ENCODE measurements at regions not wholly inside any gene's neighbourhood (a gene's known extent, or its start where the extent isn't known, plus 50 kb on each side); places are given as distances from the start of the nearest gene placed in this dataset.

- TF ChIP-seq FOXA1 (IDR thresholded peaks at IDR 0.05) (no peak), JUND (IDR thresholded peaks at IDR 0.05) (no peak), CTCF (IDR thresholded peaks at IDR 0.05; ENCODE audit: low read depth, low read length, missing input control) (no peak), HNF4A (conservative IDR thresholded peaks at IDR 0.05) (no peak), RXRA (IDR thresholded peaks at IDR 0.05) (no peak), TAF1 (conservative IDR thresholded peaks at IDR 0.05) (no peak), RAD21 (IDR thresholded peaks at IDR 0.05) (no peak), YY1 (IDR thresholded peaks at IDR 0.05) (no peak), HNF4G (IDR thresholded peaks at IDR 0.05) (no peak), NR2F2 (IDR thresholded peaks at IDR 0.05) (no peak), SP1 (IDR thresholded peaks at IDR 0.05) (no peak)
- TF ChIP-seq, protein P1, sequence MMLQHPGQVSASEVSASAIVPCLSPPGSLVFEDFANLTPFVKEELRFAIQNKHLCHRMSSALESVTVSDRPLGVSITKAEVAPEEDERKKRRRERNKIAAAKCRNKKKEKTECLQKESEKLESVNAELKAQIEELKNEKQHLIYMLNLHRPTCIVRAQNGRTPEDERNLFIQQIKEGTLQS (IDR thresholded peaks at IDR 0.05) = no peak
- Histone ChIP-seq H3K4me1 (ENCODE audit: control insufficient read depth in 4 of 4, insufficient read depth in 4 of 4, low read length in 3 of 4) (no peaks in the 10 kb centered on the region), H3K36me3 (ENCODE audit: control insufficient read depth in 4 of 4, insufficient read depth in 3 of 4, low read depth in 1 of 4, low read length in 3 of 4) (no peaks in the 10 kb centered on the region), H3K9me3 (ENCODE audit: control insufficient read depth in 4 of 4, low read length in 3 of 4) (peaks cover 0 to 2% (median under 1%) of the 10 kb centered on the region in 4 donors), H3K27ac (ENCODE audit: low read depth in 1 of 2, low read length in 2 of 2) (no peak overlapping the region), H3K9ac (ENCODE audit: low read depth in 1 of 2, low read length in 2 of 2) (no peak overlapping the region), H3K4me3 (ENCODE audit: low read depth in 1 of 3, low read length in 3 of 3) (no peak overlapping the region), H3K27me3 (ENCODE audit: control insufficient read depth in 4 of 4, insufficient read depth in 4 of 4, low read length in 3 of 4) (no peaks in the 10 kb centered on the region)
- WGBS = 98% methylated on average over 2 of the region's 2 CpGs
- DNase-seq (ENCODE audit: low spot score) = no peak
Measured at GRCh38 chr2:67724261-67724660, 327.1 kb downstream of the ETAA1 start.

DNA sequence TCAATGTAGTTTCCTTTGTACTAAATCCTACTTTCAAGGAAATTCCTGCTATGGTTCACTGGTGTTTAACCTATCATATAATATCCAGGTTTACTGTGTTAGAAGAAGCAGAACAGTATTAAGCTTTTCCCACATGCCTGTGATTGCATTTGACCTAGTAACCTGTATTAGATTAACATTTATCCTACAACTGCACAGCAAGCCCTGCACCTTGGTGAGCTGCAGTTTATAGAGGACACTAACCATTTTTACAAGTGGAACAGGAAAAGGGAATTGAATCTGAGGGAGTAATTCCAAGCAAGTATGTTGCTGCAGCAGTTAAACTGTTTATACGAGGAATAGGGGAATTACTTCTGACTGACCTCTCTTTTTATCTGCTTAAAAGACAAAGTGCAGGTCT, 328.6 kb downstream of the ETAA1 start:
- 45% methylated on average over 1 of the region's 1 CpG for WGBS
- H3K4me1 ChIP-seq (ENCODE audit: control insufficient read depth in 4 of 4, insufficient read depth in 4 of 4, low read length in 3 of 4) = no peaks in the 10 kb centered on the region
- DNase-seq (ENCODE audit: low spot score) = no peak
- no peak overlapping the region for H3K4me3 ChIP-seq (ENCODE audit: low read depth in 1 of 3, low read length in 3 of 3)
- H3K9ac ChIP-seq (ENCODE audit: low read depth in 1 of 2, low read length in 2 of 2) = no peak overlapping the region
- no peak for TF ChIP-seq HNF4A (conservative IDR thresholded peaks at IDR 0.05)
- TF ChIP-seq FOXA1 (IDR thresholded peaks at IDR 0.05) = no peak
- TF ChIP-seq, protein P1 (IDR thresholded peaks at IDR 0.05) = no peak
- TF ChIP-seq RAD21 (IDR thresholded peaks at IDR 0.05) = no peak
- no peak for TF ChIP-seq REST (IDR thresholded peaks at IDR 0.05)
- no peaks in the 10 kb centered on the region for H3K27me3 ChIP-seq (ENCODE audit: control insufficient read depth in 4 of 4, insufficient read depth in 4 of 4, low read length in 3 of 4)
- H3K36me3 ChIP-seq (ENCODE audit: control insufficient read depth in 4 of 4, insufficient read depth in 3 of 4, low read depth in 1 of 4, low read length in 3 of 4) = no peaks in the 10 kb centered on the region
- H3K27ac ChIP-seq (ENCODE audit: low read depth in 1 of 2, low read length in 2 of 2) = no peak overlapping the region
- H3K9me3 ChIP-seq (ENCODE audit: control insufficient read depth in 4 of 4, low read length in 3 of 4) = peaks cover 0 to 2% (median under 1%) of the 10 kb centered on the region in 4 donors

- WGBS = 77% methylated on average over 4 of the region's 4 CpGs
- no peaks in the 10 kb centered on the region for H3K4me1 ChIP-seq (ENCODE audit: control insufficient read depth in 4 of 4, insufficient read depth in 4 of 4, low read length in 3 of 4)
- TF ChIP-seq JUND (IDR thresholded peaks at IDR 0.05) (no peak), MAX (IDR thresholded peaks at IDR 0.05) (no peak), GABPA (IDR thresholded peaks at IDR 0.05 in 1 of 2, conservative IDR thresholded peaks at IDR 0.05 in 1 of 2) (no peak), FOXA1 (IDR thresholded peaks at IDR 0.05) (no peak), HNF4A (conservative IDR thresholded peaks at IDR 0.05) (no peak), CTCF (IDR thresholded peaks at IDR 0.05; ENCODE audit: low read depth, low read length, missing input control) (no peak), RXRA (IDR thresholded peaks at IDR 0.05) (no peak), FOXA2 (IDR thresholded peaks at IDR 0.05) (no peak)
- TF ChIP-seq, protein P1 (IDR thresholded peaks at IDR 0.05) = no peak
Measured at GRCh38 chr2:67726416-67726815, 329.3 kb downstream of the ETAA1 start.

More at GRCh38 chr2:67726416-67726815, 329.3 kb downstream of the ETAA1 start:
- DNase-seq (ENCODE audit: low spot score) = no peak
- Histone ChIP-seq H3K27ac (ENCODE audit: low read depth in 1 of 2, low read length in 2 of 2) (no peak overlapping the region), H3K9me3 (ENCODE audit: control insufficient read depth in 4 of 4, low read length in 3 of 4) (peaks cover 0 to 2% (median 0%) of the 10 kb centered on the region in 4 donors), H3K9ac (ENCODE audit: low read depth in 1 of 2, low read length in 2 of 2) (no peak overlapping the region), H3K36me3 (ENCODE audit: control insufficient read depth in 4 of 4, insufficient read depth in 3 of 4, low read depth in 1 of 4, low read length in 3 of 4) (no peaks in the 10 kb centered on the region), H3K27me3 (ENCODE audit: control insufficient read depth in 4 of 4, insufficient read depth in 4 of 4, low read length in 3 of 4) (no peaks in the 10 kb centered on the region), H3K4me3 (ENCODE audit: low read depth in 1 of 3, low read length in 3 of 3) (no peak overlapping the region)
